Body of pancreas (tissue), 4 donors: ENCODE measurements at regions not wholly inside any gene's neighbourhood (a gene's known extent, or its start where the extent isn't known, plus 50 kb on each side); places are given as distances from the start of the nearest gene placed in this dataset.

Source experiments
- ATAC-seq: fragments of 150-250 bp; one replicate; pipeline ENCODE4 v1.9.1; 2016
- DNase-seq, 4 donors: peaks; one replicate each; pipeline ENCODE4 v3.0.0-alpha.2; 2019
- H3K27ac ChIP-seq, 4 donors: fragments of 200-600 bp; sonication (generic); 1 replicate in 3 of 4; 2 replicates in 1 of 4; pipeline versions ENCODE4 v1.5.1 to v1.6.1; 2016 to 2019; ENCODE audit warnings: mild to moderate bottlenecking in 1 of 4, mixed read lengths in 1 of 4, moderate library complexity in 1 of 4
- H3K27me3 ChIP-seq, 2 donors: fragments of 200-600 bp; sonication (generic); one replicate each; pipeline ENCODE4 v1.6.0; 2016; ENCODE audit warnings: mild to moderate bottlenecking in 1 of 2
- H3K36me3 ChIP-seq, 2 donors: fragments of 200-600 bp; sonication (generic); replicated peaks in 1 of 2; 2 replicates each; pipeline ENCODE4 v1.5.1; 2016; ENCODE audit warnings: low read depth in 2 of 2; ENCODE audit not compliant: insufficient read depth in 1 of 2
- H3K4me1 ChIP-seq: fragments of 200-600 bp; sonication (generic); one replicate; pipeline ENCODE4 v1.6.0; 2016
- H3K4me3 ChIP-seq, 2 donors: fragments of 200-600 bp; sonication (generic); 1 replicate in 1 of 2; 2 replicates in 1 of 2; pipeline ENCODE4 v1.5.1; 2016 to 2019
- H3K9me3 ChIP-seq, 3 donors: fragments of 200-600 bp; sonication (generic); 1 replicate in 2 of 3; 2 replicates in 1 of 3; pipeline ENCODE4 v1.5.1; 2016
- POLR2A ChIP-seq, 3 donors: fragments of 450-650 bp; IDR thresholded peaks; one replicate each; pipeline ENCODE4 v1.6.1; 2016; ENCODE audit warnings: antibody characterized with exemption in 3 of 3, mild to moderate bottlenecking in 2 of 3
- WGBS, 2 donors: methylation state at CpG; one replicate each; pipeline ENCODE4 v1.1.5; 2017; 5-methylcytosine and 5-hydroxymethylcytosine counted together
- intact Hi-C: fragments of 100-400 bp; cut with DNase I; formaldehyde crosslinking; loops from one replicate; pipeline ENCODE4 v1.15.1; 2023
- TF ChIP-seq, protein P1 (sequence below), 7 experiments: fragments of 450-650 bp in 4 of 7; fragments of 200-600 bp in 3 of 7; sonication (generic) in 3 of 7; IDR thresholded peaks; one replicate each; pipeline ENCODE4 v1.5.1; 2016 to 2019; ENCODE audit warnings: antibody characterized with exemption in 7 of 7

DNA sequence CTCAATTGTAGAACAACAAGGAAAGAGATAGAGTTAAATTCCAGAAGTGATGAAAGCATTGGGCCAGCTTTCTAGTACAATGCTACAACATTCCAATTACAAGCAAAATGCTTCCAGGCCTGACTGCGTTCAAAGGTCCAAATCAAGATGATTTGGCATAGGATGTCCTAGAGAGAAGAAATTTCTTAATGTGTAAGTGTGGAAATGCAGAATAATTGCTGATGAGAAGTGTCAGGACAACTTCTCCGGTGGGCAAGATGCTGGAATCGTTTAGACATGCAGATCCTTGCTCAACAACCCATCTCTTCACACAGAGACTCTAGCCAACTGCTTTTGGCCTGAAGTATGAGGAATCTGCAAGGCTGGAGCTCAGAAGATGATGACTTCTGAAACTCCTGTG, 71.1 kb upstream of the PDZRN3 start:
- WGBS, 2 donors: 76 to 83% methylated on average over 3 of the region's 3 CpGs
- Histone ChIP-seq H3K27ac (no peak overlapping the region), H3K4me3 (no peak overlapping the region), H3K27me3 (no peaks in the 10 kb centered on the region), H3K4me1 (no peaks in the 10 kb centered on the region), H3K36me3 (no peaks in the 10 kb centered on the region), H3K9me3 (no peaks in the 10 kb centered on the region)
- intact Hi-C loops: no loop called here
- ATAC-seq: no peak
- TF ChIP-seq, protein P1, sequence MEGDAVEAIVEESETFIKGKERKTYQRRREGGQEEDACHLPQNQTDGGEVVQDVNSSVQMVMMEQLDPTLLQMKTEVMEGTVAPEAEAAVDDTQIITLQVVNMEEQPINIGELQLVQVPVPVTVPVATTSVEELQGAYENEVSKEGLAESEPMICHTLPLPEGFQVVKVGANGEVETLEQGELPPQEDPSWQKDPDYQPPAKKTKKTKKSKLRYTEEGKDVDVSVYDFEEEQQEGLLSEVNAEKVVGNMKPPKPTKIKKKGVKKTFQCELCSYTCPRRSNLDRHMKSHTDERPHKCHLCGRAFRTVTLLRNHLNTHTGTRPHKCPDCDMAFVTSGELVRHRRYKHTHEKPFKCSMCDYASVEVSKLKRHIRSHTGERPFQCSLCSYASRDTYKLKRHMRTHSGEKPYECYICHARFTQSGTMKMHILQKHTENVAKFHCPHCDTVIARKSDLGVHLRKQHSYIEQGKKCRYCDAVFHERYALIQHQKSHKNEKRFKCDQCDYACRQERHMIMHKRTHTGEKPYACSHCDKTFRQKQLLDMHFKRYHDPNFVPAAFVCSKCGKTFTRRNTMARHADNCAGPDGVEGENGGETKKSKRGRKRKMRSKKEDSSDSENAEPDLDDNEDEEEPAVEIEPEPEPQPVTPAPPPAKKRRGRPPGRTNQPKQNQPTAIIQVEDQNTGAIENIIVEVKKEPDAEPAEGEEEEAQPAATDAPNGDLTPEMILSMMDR (IDR thresholded peaks at IDR 0.05): no peak
- TF ChIP-seq POLR2A (IDR thresholded peaks at IDR 0.05): no peak
- no peak for DNase-seq

DNA sequence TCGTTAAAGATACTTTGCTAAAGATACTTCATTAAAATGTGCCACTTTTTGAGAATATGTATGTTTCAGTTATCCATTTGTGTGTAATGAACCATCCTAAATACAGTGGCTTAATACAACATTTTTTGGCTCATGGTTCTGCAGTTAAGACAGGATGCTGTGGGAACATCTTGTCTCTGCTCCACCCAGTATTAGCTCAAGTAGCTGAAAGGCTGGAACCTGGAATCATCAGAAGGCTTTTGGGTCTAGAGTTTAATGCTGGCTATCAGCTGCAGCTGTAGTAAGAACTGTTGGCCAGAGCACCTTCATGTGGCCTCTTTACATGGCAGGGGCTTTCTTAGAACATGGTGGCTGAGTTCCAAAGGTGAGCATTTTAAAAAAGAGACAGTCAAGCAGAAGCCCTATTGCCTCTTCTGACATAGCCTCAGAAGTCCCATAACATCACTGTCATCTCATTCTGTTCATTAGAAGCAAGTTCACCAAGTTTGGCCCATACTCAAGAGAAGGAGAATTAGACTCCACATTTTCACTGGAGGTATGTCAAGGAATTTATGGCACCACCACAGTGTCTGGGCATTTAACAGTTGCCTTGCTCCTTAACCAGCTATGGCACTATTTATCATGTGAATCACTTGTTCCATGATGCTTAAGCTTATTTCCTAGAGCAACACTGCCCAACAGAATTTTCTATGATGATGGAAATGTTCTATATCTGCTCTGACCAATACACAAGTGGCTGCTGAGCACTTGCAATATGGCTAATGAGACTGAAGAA, 70.4 kb upstream of the PDZRN3 start:
- DNase-seq (no peak), ATAC-seq (no peak)
- no peaks in the 10 kb centered on the region for H3K36me3 ChIP-seq
- no peak overlapping the region for H3K27ac ChIP-seq
- H3K4me3 ChIP-seq: no peak overlapping the region
- no peaks in the 10 kb centered on the region for H3K4me1 ChIP-seq
- H3K9me3 ChIP-seq: no peaks in the 10 kb centered on the region
- H3K27me3 ChIP-seq: no peaks in the 10 kb centered on the region
- intact Hi-C loops: no loop called here
- no peak for TF ChIP-seq POLR2A (IDR thresholded peaks at IDR 0.05)
- TF ChIP-seq, protein P1 (IDR thresholded peaks at IDR 0.05): no peak
- WGBS, 2 donors: 74 to 75% methylated on average over 1 of the region's 1 CpG

DNA sequence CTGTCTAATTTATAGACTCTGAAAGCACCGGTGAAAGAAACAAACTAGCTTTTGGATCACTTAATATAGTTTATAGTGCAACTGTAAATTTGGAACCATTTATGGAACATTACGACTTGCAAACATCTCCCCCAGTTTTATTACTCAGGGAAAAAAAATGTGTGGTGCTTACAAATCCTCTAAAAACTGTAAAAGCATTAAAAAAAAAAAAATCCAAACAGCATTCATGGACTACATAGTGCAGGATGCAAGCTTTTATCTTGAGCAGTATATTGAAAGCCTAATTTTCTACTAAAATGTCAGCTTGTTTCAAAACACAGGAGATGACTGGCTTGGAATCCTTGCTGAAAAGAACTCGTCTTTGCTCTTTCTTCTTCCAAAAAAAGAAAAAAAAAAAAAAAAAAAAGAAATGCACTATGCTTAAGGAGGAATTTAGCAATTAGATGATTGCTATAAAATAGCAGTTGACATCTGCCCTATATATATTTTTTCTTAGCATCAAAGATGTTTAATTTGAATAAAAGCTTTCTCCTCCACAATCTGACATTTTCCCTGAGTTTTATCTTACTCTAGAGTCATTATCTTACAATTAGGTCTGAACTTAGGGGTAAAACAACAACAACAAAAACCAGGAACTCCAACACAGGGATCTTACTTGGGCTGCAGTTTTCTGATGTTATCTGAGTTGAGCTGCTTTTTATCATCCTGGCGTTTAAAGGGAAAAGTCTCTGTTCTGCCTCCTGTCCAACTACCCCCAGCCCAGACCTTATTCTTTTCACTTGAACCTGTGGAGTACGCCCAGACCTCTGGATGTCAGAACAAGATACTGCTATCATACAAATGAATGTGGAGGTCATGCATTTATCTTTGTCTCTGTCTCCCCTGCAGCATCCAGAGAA, 62.6 kb upstream of the PDZRN3 start:
- ATAC-seq (no peak), DNase-seq (no peak)
- no peak overlapping the region for H3K27ac ChIP-seq
- no peak overlapping the region for H3K4me3 ChIP-seq
- intact Hi-C loops: no loop called here
- H3K4me1 ChIP-seq: no peaks in the 10 kb centered on the region
- no peaks in the 10 kb centered on the region for H3K36me3 ChIP-seq
- no peaks in the 10 kb centered on the region for H3K9me3 ChIP-seq
- TF ChIP-seq POLR2A (IDR thresholded peaks at IDR 0.05): no peak
- TF ChIP-seq, protein P1 (IDR thresholded peaks at IDR 0.05): no peak
- no peaks in the 10 kb centered on the region for H3K27me3 ChIP-seq
- 76 to 81% methylated on average over 5 of the region's 5 CpGs for WGBS, 2 donors

DNA sequence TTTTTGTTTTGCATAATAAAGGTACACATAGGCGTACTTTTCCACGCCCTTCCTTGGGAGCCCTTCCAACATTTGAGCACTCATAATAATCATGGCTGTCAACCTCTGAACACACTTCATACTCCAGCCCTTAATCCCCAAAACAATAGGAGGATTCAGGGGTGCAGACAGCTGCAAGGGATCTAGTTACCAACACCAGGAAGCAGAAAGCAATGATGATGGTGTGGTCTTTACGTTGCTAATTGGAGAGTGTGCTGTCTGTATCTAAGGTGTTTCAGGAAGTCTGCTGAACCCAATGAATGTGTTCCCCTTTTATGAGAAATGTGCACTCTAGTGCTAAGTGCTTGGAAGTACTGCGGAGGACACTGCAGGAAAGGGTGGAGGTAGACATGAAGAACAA, 60.3 kb upstream of the PDZRN3 start:
- intact Hi-C loops: no loop called here
- Histone ChIP-seq H3K36me3 (no peaks in the 10 kb centered on the region), H3K4me3 (no peak overlapping the region), H3K27me3 (no peaks in the 10 kb centered on the region), H3K27ac (no peak overlapping the region), H3K4me1 (no peaks in the 10 kb centered on the region), H3K9me3 (no peaks in the 10 kb centered on the region)
- 60 to 73% methylated on average over 4 of the region's 4 CpGs for WGBS, 2 donors
- TF ChIP-seq POLR2A (IDR thresholded peaks at IDR 0.05): no peak
- TF ChIP-seq, protein P1 (IDR thresholded peaks at IDR 0.05): no peak
- ATAC-seq (no peak), DNase-seq (no peak)
